Neuronal stem cell (in vitro differentiated cells): ENCODE measurements at regions not wholly inside any gene's neighbourhood (a gene's known extent, or its start where the extent isn't known, plus 50 kb on each side); places are given as distances from the start of the nearest gene placed in this dataset.
"Not testable (repeated sequence)": the region's sequence is repeated elsewhere in the genome, so short reads cannot be mapped to it uniquely, and the experiment has no call there.

Source experiments
- DNase-seq: peaks from one replicate; pipeline ENCODE4 v3.0.0-alpha.2; 2013; ENCODE audit warnings: low spot score
- H2AFZ ChIP-seq: one replicate; pipeline ENCODE4 v1.6.1; 2013; ENCODE audit warnings: mild to moderate bottlenecking, low read length, inconsistent platforms
- H2AK5ac ChIP-seq: 2 replicates; pipeline ENCODE4 v1.6.1; 2013; ENCODE audit warnings: low read depth, mild to moderate bottlenecking, inconsistent platforms, low read length, moderate library complexity, mixed read lengths
- H2BK120ac ChIP-seq: 2 replicates; pipeline ENCODE4 v1.6.1; 2013; ENCODE audit warnings: low read depth, mild to moderate bottlenecking, inconsistent platforms, low read length, moderate library complexity, mixed read lengths
- H2BK12ac ChIP-seq: one replicate; pipeline ENCODE4 v1.6.1; 2013; ENCODE audit warnings: low read length, inconsistent platforms
- H2BK15ac ChIP-seq: 2 replicates; pipeline ENCODE4 v1.6.1; 2013; ENCODE audit warnings: mild to moderate bottlenecking, low read length, inconsistent platforms, mixed read lengths
- H2BK5ac ChIP-seq: one replicate; pipeline ENCODE4 v1.6.1; 2013; ENCODE audit warnings: inconsistent platforms, mild to moderate bottlenecking, low read length, moderate library complexity
- H3K14ac ChIP-seq: one replicate; pipeline ENCODE4 v1.6.1; 2013; ENCODE audit warnings: low read length, inconsistent platforms
- H3K18ac ChIP-seq: 2 replicates; pipeline ENCODE4 v1.6.1; 2013; ENCODE audit warnings: low read length, inconsistent platforms
- H3K23ac ChIP-seq: 2 replicates; pipeline ENCODE4 v1.6.1; 2013; ENCODE audit warnings: low read depth, mild to moderate bottlenecking, mixed read lengths, low read length, inconsistent platforms; ENCODE audit not compliant: poor library complexity
- H3K27ac ChIP-seq: replicated peaks from 3 replicates; pipeline ENCODE4 v1.5.1; 2013; ENCODE audit warnings: low read length, inconsistent platforms
- H3K27me3 ChIP-seq, 3 experiments: 2 replicates each; pipeline ENCODE4 v1.6.1; 2013; ENCODE audit warnings: low read length in 3 of 3, mild to moderate bottlenecking in 2 of 3, inconsistent platforms in 1 of 3, low read depth in 1 of 3, mixed read lengths in 1 of 3, moderate library complexity in 1 of 3; ENCODE audit not compliant: control insufficient read depth in 3 of 3, insufficient read depth in 3 of 3
- H3K36me3 ChIP-seq, 2 donors: replicated peaks in 1 of 2; 2 replicates each; pipeline ENCODE4 v1.6.1; 2013; ENCODE audit warnings: low read length in 2 of 2; ENCODE audit not compliant: control insufficient read depth in 2 of 2, insufficient read depth in 2 of 2
- H3K4ac ChIP-seq: 2 replicates; pipeline ENCODE4 v1.6.1; 2013; ENCODE audit warnings: inconsistent platforms, mild to moderate bottlenecking, low read length, moderate library complexity
- H3K4me1 ChIP-seq, 2 donors: 1 replicate in 1 of 2; 2 replicates in 1 of 2; pipeline ENCODE4 v1.6.1; 2013; ENCODE audit warnings: low read length in 2 of 2, low read depth in 1 of 2; ENCODE audit not compliant: control insufficient read depth in 2 of 2, insufficient read depth in 1 of 2
- H3K4me2 ChIP-seq: one replicate; pipeline ENCODE4 v1.6.1; 2013; ENCODE audit warnings: mild to moderate bottlenecking, low read length, inconsistent platforms; ENCODE audit not compliant: insufficient read depth, poor library complexity, severe bottlenecking
- H3K4me3 ChIP-seq, 2 donors: 2 replicates each; pipeline ENCODE4 v1.5.1; 2013; ENCODE audit warnings: low read length in 2 of 2, mild to moderate bottlenecking in 2 of 2, inconsistent platforms in 1 of 2, moderate library complexity in 1 of 2
- H3K79me1 ChIP-seq: one replicate; pipeline ENCODE4 v1.6.1; 2013; ENCODE audit warnings: low read depth, mild to moderate bottlenecking, inconsistent platforms, low read length, moderate library complexity
- H3K9ac ChIP-seq: one replicate; pipeline ENCODE4 v1.6.1; 2013; ENCODE audit warnings: mild to moderate bottlenecking, low read depth, low read length, inconsistent platforms; ENCODE audit not compliant: poor library complexity
- H3K9me3 ChIP-seq, 2 donors: replicated peaks in 1 of 2; 2 replicates each; pipeline versions ENCODE3 to v1.6.1; 2013; ENCODE audit warnings: low read length in 2 of 2, mild to moderate bottlenecking in 2 of 2, inconsistent platforms in 1 of 2, low read depth in 1 of 2, mixed read lengths in 1 of 2, moderate library complexity in 1 of 2; ENCODE audit not compliant: control insufficient read depth in 2 of 2, insufficient read depth in 1 of 2
- H4K8ac ChIP-seq: one replicate; pipeline ENCODE4 v1.6.1; 2013; ENCODE audit warnings: low read depth, mild to moderate bottlenecking, inconsistent platforms, low read length, moderate library complexity
- H4K91ac ChIP-seq: one replicate; pipeline ENCODE4 v1.6.1; 2013; ENCODE audit warnings: low read length, low read depth, mild to moderate bottlenecking, inconsistent platforms; ENCODE audit not compliant: poor library complexity
- WGBS, 2 donors: extraction: QIAGEN DNeasy Blood & Tissue Kit; methylation state at CpG; one replicate each; pipeline ENCODE4 v1.1.7; 2013; ENCODE audit warnings: missing lambda C conversion rate in 2 of 2, mixed read lengths in 1 of 2; ENCODE audit not compliant: insufficient read length in 2 of 2, insufficient replicate concordance in 1 of 2; ENCODE audit errors: extremely low coverage in 2 of 2; 5-methylcytosine and 5-hydroxymethylcytosine counted together

- Histone ChIP-seq H2BK15ac (no peak overlapping the region), H3K4me3 (no peak overlapping the region), H3K79me1 (no peaks in the 10 kb centered on the region), H2BK5ac (no peak overlapping the region), H3K4me1 (no peaks in the 10 kb centered on the region), H3K23ac (no peak overlapping the region), H3K4ac (no peak overlapping the region), H2AFZ (peak overlapping the region; percentile 63), H4K8ac (no peak overlapping the region), H3K14ac (no peak overlapping the region), H4K91ac (no peak overlapping the region), H3K27ac (no peak overlapping the region), H3K18ac (no peak overlapping the region), H3K36me3 (no peaks in the 10 kb centered on the region), H3K9ac (no peak overlapping the region), H2AK5ac (no peak overlapping the region), H3K27me3 (no peaks in the 10 kb centered on the region), H2BK120ac (no peak overlapping the region), H3K9me3 (peaks cover 6 to 8% of the 10 kb centered on the region in 2 donors), H2BK12ac (no peak overlapping the region), H3K4me2 (no peak overlapping the region)
- no peak for DNase-seq
- WGBS, 2 donors = no CpG with 5 or more reads among the region's 5 CpGs
These were observed 78.8 kb upstream of the ATP5PO start for GRCh38 chr21:33994373-33994772.

- no peaks in the 10 kb centered on the region for H3K4me1 ChIP-seq
- H3K18ac ChIP-seq = no peak overlapping the region
- H2BK15ac ChIP-seq = no peak overlapping the region
- no peak overlapping the region for H2BK120ac ChIP-seq
- H3K4me2 ChIP-seq = no peak overlapping the region
- H4K91ac ChIP-seq = no peak overlapping the region
- no peak overlapping the region for H3K27ac ChIP-seq
- H3K4me3 ChIP-seq = no peak overlapping the region
- no peaks in the 10 kb centered on the region for H3K36me3 ChIP-seq
- H3K9me3 ChIP-seq = peaks cover 6 to 8% of the 10 kb centered on the region in 2 donors
- H3K4ac ChIP-seq = no peak overlapping the region
- peak overlapping the region; percentile 63 for H2AFZ ChIP-seq
- H2BK5ac ChIP-seq = no peak overlapping the region
- no peak overlapping the region for H3K14ac ChIP-seq
- DNase-seq = no peak
- H3K79me1 ChIP-seq = no peaks in the 10 kb centered on the region
- no peak overlapping the region for H3K23ac ChIP-seq
- no peaks in the 10 kb centered on the region for H3K27me3 ChIP-seq
- H2AK5ac ChIP-seq = no peak overlapping the region
- peak overlapping the region; percentile 9 for H3K9ac ChIP-seq
- WGBS, 2 donors = no CpG with 5 or more reads among the region's 12 CpGs
- H2BK12ac ChIP-seq = no peak overlapping the region
- no peak overlapping the region for H4K8ac ChIP-seq
These were observed 78.0 kb upstream of the ATP5PO start for GRCh38 chr21:33993286-33994231.

- not testable (repeated sequence) for H3K4me1 ChIP-seq, H2BK120ac ChIP-seq, H2BK5ac ChIP-seq, H3K36me3 ChIP-seq, H3K9ac ChIP-seq, H3K4me3 ChIP-seq, H2AFZ ChIP-seq, DNase-seq, H4K8ac ChIP-seq, H4K91ac ChIP-seq, H3K14ac ChIP-seq, H3K4ac ChIP-seq, H2BK12ac ChIP-seq, H3K27me3 ChIP-seq, H3K18ac ChIP-seq, H2BK15ac ChIP-seq, H3K4me2 ChIP-seq, H3K23ac ChIP-seq, H3K9me3 ChIP-seq, H2AK5ac ChIP-seq, H3K27ac ChIP-seq, H3K79me1 ChIP-seq
- no CpG with 5 or more reads among the region's 2 CpGs for WGBS, 2 donors
These were observed 76.8 kb upstream of the ATP5PO start for GRCh38 chr21:33992412-33992811.

GRCh38 chr21:33991133-33991532, 75.5 kb upstream of the ATP5PO start:
- Histone ChIP-seq H3K36me3 (no peaks in the 10 kb centered on the region), H3K79me1 (no peaks in the 10 kb centered on the region), H2AFZ (no peak overlapping the region), H3K4me3 (no peak overlapping the region), H3K4me2 (no peak overlapping the region), H4K91ac (no peak overlapping the region), H3K9me3 (peaks cover 0 to 4% of the 10 kb centered on the region in 2 donors), H3K4me1 (peaks cover 0 to 2% of the 10 kb centered on the region in 2 donors), H2BK120ac (no peak overlapping the region), H3K9ac (no peak overlapping the region), H3K27me3 (no peaks in the 10 kb centered on the region), H3K14ac (no peak overlapping the region), H3K4ac (no peak overlapping the region), H2BK15ac (no peak overlapping the region), H2BK5ac (no peak overlapping the region), H2AK5ac (no peak overlapping the region), H4K8ac (no peak overlapping the region), H3K27ac (no peak overlapping the region), H3K23ac (no peak overlapping the region), H3K18ac (no peak overlapping the region), H2BK12ac (no peak overlapping the region)
- WGBS, 2 donors = no CpG with 5 or more reads among the region's 3 CpGs
- no peak for DNase-seq
